K562 (cell line): ENCODE measurements at regions not wholly inside any gene's neighbourhood (a gene's known extent, or its start where the extent isn't known, plus 50 kb on each side); places are given as distances from the start of the nearest gene placed in this dataset.

ENCODE experiments used
- ATAC-seq: fragments of 200-7000 bp; cut with Tn5 transposase; 3 replicates; pipeline ENCODE4 v1.9.1; 2020; ENCODE audit warnings: moderate library complexity
- BruUV-seq: library from RNA; stranded (reverse); fragments of 400-500 nt; replicated peaks from 2 replicates; lab custom pipeline; 2021; lab: Mats Ljungman, UMichigan
- CTCF ChIA-PET: fragments of 300-600 bp; formaldehyde crosslinking; extraction: SDS; loops from one replicate; lab custom pipeline; 2021; ENCODE audit warnings: low intra/inter-chr PET ratio; lab: Yijun Ruan, JAX
- POLR2A ChIA-PET: fragments of 300-600, 350-650 bp; sonication (Branson Sonifier 250); formaldehyde crosslinking; extraction: SDS; loops from one replicate; lab custom pipeline; 2021; ENCODE audit warnings: antibody characterized with exemption, inconsistent platforms; lab: Yijun Ruan, JAX
- DNase-seq, 4 experiments: peaks; one replicate each; pipeline versions ENCODE4 v3.0.0 to v3.0.0-alpha.2; 2011 to 2018; ENCODE audit warnings: low spot score in 3 of 4, mixed read lengths in 3 of 4; ENCODE audit errors: extremely low read depth in 1 of 4
- FAIRE-seq: peaks from 2 replicates; lab custom pipeline; 2011; peaks lifted over from hg19 to GRCh38; lab: Jason Lieb, UNC
- H2AFZ ChIP-seq: 2 replicates; pipeline ENCODE4 v1.6.0; 2011; ENCODE audit warnings: low read depth, low read length, control low read depth, inconsistent platforms
- H3K27ac ChIP-seq: fragments of 200-600 bp; 3 replicates; pipeline ENCODE4 v1.8.0; 2011; ENCODE audit warnings: low read depth, mild to moderate bottlenecking, control low read depth, inconsistent platforms, low read length, moderate library complexity, mixed read lengths; ENCODE audit errors: extremely low read depth
- H3K27me3 ChIP-seq, 2 experiments: fragments of 300-600 bp in 1 of 2; 2 replicates in 1 of 2; 3 replicates in 1 of 2; pipeline versions ENCODE4 v1.6.0 to v1.8.0; 2011; ENCODE audit warnings: inconsistent platforms in 2 of 2, low read length in 2 of 2, mild to moderate bottlenecking in 1 of 2, mixed read lengths in 1 of 2, moderate library complexity in 1 of 2; ENCODE audit not compliant: control insufficient read depth in 2 of 2, insufficient read depth in 2 of 2
- H3K36me3 ChIP-seq: fragments of 300-600 bp; 3 replicates; pipeline ENCODE4 v1.8.0; 2011; ENCODE audit warnings: mild to moderate bottlenecking, low read length, inconsistent platforms; ENCODE audit not compliant: control insufficient read depth, insufficient read depth
- H3K4me1 ChIP-seq, 2 experiments: fragments of 200-600 bp in 1 of 2; replicated peaks in 1 of 2; 2 replicates in 1 of 2; 3 replicates in 1 of 2; pipeline versions ENCODE4 v1.5.1 to v1.8.0; 2011; ENCODE audit warnings: inconsistent platforms in 2 of 2, low read length in 2 of 2, mild to moderate bottlenecking in 1 of 2, mixed read lengths in 1 of 2, moderate library complexity in 1 of 2; ENCODE audit not compliant: control insufficient read depth in 2 of 2, insufficient read depth in 2 of 2
- H3K4me2 ChIP-seq: 2 replicates; pipeline ENCODE4 v1.6.1; 2011; ENCODE audit warnings: low read length, control low read depth, inconsistent platforms, mixed read lengths; ENCODE audit not compliant: insufficient read depth
- H3K4me3 ChIP-seq: fragments of 200-600 bp; sonication (generic), shearing (Covaris generic); 2 replicates; pipeline ENCODE4 v1.5.1; 2016; ENCODE audit warnings: control low read depth, inconsistent platforms
- H3K79me2 ChIP-seq: fragments of 200-600 bp; 3 replicates; pipeline ENCODE4 v1.8.0; 2011; ENCODE audit warnings: low read length, inconsistent platforms; ENCODE audit not compliant: control insufficient read depth, insufficient read depth
- H3K9ac ChIP-seq, 2 experiments: 2 replicates each; pipeline versions ENCODE4 v1.6.0 to v1.6.1; 2011; ENCODE audit warnings: low read depth in 2 of 2, low read length in 2 of 2, control low read depth in 1 of 2, inconsistent platforms in 1 of 2, mild to moderate bottlenecking in 1 of 2, mixed read lengths in 1 of 2; ENCODE audit not compliant: insufficient read depth in 1 of 2
- H3K9me1 ChIP-seq: one replicate; pipeline ENCODE4 v1.6.0; 2011; ENCODE audit warnings: inconsistent platforms, mild to moderate bottlenecking, low read length, moderate library complexity; ENCODE audit not compliant: control insufficient read depth, insufficient read depth
- H3K9me3 ChIP-seq: replicated peaks from 2 replicates; pipeline ENCODE4 v1.5.1; 2011; ENCODE audit warnings: low read depth, low read length, inconsistent platforms; ENCODE audit not compliant: control insufficient read depth, insufficient read depth
- H4K20me1 ChIP-seq: replicated peaks from 2 replicates; pipeline ENCODE4 v1.6.1; 2011; ENCODE audit warnings: low read length, inconsistent platforms, mixed read lengths; ENCODE audit not compliant: control insufficient read depth, insufficient read depth
- BHLHE40 ChIP-seq: IDR thresholded peaks from 2 replicates; pipeline ENCODE4 v1.6.1; 2011; ENCODE audit warnings: low read length, improper control_type of control experiment
- HNRNPK ChIP-seq: fragments of 200-400 bp; formaldehyde crosslinking; IDR thresholded peaks from one replicate; pipeline ENCODE4 v1.6.1; 2018; ENCODE audit warnings: mild to moderate bottlenecking, low read depth, low read length; ENCODE audit not compliant: poor library complexity, severe bottlenecking
- POLR2AphosphoS2 ChIP-seq: IDR thresholded peaks from 2 replicates; pipeline ENCODE4 v1.6.1; 2012; ENCODE audit warnings: low read length, improper control_type of control experiment
- RBM34 ChIP-seq: fragments of 200-400 bp; formaldehyde crosslinking; IDR thresholded peaks from 2 replicates; pipeline ENCODE4 v1.6.1; 2018; ENCODE audit warnings: low read length, borderline replicate concordance; ENCODE audit not compliant: insufficient read depth
- RCOR1 ChIP-seq, 2 experiments: IDR thresholded peaks; 2 replicates each; pipeline ENCODE4 v1.6.1; 2012; ENCODE audit warnings: low read depth in 2 of 2, low read length in 2 of 2, borderline replicate concordance in 1 of 2, improper control_type of control experiment in 1 of 2
- U2AF1 ChIP-seq: fragments of 200-400 bp; formaldehyde crosslinking; optimal IDR thresholded peaks from 2 replicates; pipeline ENCODE3; 2017; ENCODE audit warnings: mild to moderate bottlenecking, low read depth, low read length, moderate library complexity
- WGBS: fragments of 100-300 bp; shearing (Covaris generic); methylation state at CpG from one replicate; pipeline ENCODE4 v1.1.6; 2016; ENCODE audit warnings: low coverage, mixed read lengths; ENCODE audit not compliant: insufficient coverage; ENCODE audit errors: missing lambda C conversion rate; 5-methylcytosine and 5-hydroxymethylcytosine counted together
- in situ Hi-C: fragments of 300-500 bp; cut with MboI; formaldehyde crosslinking; loops from 4 replicates; pipeline ENCODE4 v1.15.0; 2018; ENCODE audit warnings: inconsistent platforms, mixed read lengths
- intact Hi-C: fragments of 100-400 bp; cut with micrococcal nuclease; formaldehyde crosslinking; loops from 2 replicates; pipeline ENCODE4 v1.14.2; 2022
- TF ChIP-seq, protein P1 (sequence below): sonication (generic); formaldehyde crosslinking; IDR thresholded peaks from 2 replicates; pipeline ENCODE4 v1.8.1; 2023; ENCODE audit warnings: mild to moderate bottlenecking, missing genetic modification reagents

DNA sequence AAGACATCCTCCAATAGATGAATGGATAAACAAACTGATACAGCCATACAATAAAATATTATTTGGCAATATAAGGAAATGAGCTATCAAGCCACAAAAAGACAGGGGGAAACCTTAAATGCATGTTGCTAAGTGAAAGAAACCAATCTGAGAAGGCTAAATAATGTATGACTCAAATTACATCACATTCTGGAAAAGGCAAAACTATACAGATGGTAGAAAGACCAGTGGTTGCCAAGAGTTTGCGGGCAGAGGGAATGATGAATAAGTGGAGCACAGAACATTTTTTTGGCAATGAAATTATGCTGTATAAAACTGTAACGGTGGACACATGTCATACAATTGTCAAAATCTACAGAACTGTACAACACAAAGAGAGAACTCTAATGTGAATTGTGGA, 63.3 kb downstream of the CSF2 start:
- H3K4me1 ChIP-seq, result no peaks in the 10 kb centered on the region
- H3K27ac ChIP-seq, result no peak overlapping the region
- H3K36me3 ChIP-seq, result no peaks in the 10 kb centered on the region
- 83% methylated on average over 2 of the region's 2 CpGs for WGBS
- ChIA-PET POLR2A (interaction anchor here (0.6 kb wide), 1 partner anchor 461 kb away, joined by 3 read pairs; no protein-coding TSS in a partner anchor), CTCF (no interaction called here)
- no peak for FAIRE-seq
- no peak overlapping the region for H3K4me3 ChIP-seq
- no peaks in the 10 kb centered on the region for H3K27me3 ChIP-seq
- H3K4me2 ChIP-seq, result no peak overlapping the region
- in situ Hi-C loops (no loop called here), intact Hi-C loops (no loop called here)
- no peaks in the 10 kb centered on the region for H3K79me2 ChIP-seq
- H3K9ac ChIP-seq, result no peak overlapping the region
- ATAC-seq, result no peak
- H3K9me3 ChIP-seq, result no peaks in the 10 kb centered on the region
- H4K20me1 ChIP-seq, result no peaks in the 10 kb centered on the region
- H2AFZ ChIP-seq, result no peak overlapping the region
- no peaks in the 10 kb centered on the region for H3K9me1 ChIP-seq
- BruUV-seq, result no TSS peak
- no peak for DNase-seq
- TF ChIP-seq RCOR1 (IDR thresholded peaks at IDR 0.05; ENCODE audit: borderline replicate concordance in 1 of 2, low read depth in 2 of 2, low read length in 2 of 2), result no peak
- TF ChIP-seq, protein P1, sequence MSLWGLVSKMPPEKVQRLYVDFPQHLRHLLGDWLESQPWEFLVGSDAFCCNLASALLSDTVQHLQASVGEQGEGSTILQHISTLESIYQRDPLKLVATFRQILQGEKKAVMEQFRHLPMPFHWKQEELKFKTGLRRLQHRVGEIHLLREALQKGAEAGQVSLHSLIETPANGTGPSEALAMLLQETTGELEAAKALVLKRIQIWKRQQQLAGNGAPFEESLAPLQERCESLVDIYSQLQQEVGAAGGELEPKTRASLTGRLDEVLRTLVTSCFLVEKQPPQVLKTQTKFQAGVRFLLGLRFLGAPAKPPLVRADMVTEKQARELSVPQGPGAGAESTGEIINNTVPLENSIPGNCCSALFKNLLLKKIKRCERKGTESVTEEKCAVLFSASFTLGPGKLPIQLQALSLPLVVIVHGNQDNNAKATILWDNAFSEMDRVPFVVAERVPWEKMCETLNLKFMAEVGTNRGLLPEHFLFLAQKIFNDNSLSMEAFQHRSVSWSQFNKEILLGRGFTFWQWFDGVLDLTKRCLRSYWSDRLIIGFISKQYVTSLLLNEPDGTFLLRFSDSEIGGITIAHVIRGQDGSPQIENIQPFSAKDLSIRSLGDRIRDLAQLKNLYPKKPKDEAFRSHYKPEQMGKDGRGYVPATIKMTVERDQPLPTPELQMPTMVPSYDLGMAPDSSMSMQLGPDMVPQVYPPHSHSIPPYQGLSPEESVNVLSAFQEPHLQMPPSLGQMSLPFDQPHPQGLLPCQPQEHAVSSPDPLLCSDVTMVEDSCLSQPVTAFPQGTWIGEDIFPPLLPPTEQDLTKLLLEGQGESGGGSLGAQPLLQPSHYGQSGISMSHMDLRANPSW, result no peak
- no peak for TF ChIP-seq POLR2AphosphoS2
- no peak for TF ChIP-seq RBM34
- TF ChIP-seq HNRNPK, result no peak
- TF ChIP-seq U2AF1, result no peak
- no peak for TF ChIP-seq BHLHE40
